Hepatocyte (in vitro differentiated cells): ENCODE measurements at regions not wholly inside any gene's neighbourhood (a gene's known extent, or its start where the extent isn't known, plus 50 kb on each side); places are given as distances from the start of the nearest gene placed in this dataset.

Experiments used
- EZH2phosphoT487 ChIP-seq: fragments of 200-600 bp; sonication (generic); IDR thresholded peaks from one replicate; pipeline ENCODE4 v1.6.1; 2018; ENCODE audit warnings: antibody characterized with exemption, mild to moderate bottlenecking, low read depth, moderate library complexity; ENCODE audit not compliant: unreplicated experiment, severe bottlenecking
- TF ChIP-seq, protein P1 (sequence below): fragments of 200-600 bp; sonication (generic); IDR thresholded peaks from 2 replicates; pipeline ENCODE4 v1.5.1; 2016; ENCODE audit warnings: antibody characterized with exemption, mild to moderate bottlenecking; ENCODE audit not compliant: poor library complexity

- TF ChIP-seq, protein P1, sequence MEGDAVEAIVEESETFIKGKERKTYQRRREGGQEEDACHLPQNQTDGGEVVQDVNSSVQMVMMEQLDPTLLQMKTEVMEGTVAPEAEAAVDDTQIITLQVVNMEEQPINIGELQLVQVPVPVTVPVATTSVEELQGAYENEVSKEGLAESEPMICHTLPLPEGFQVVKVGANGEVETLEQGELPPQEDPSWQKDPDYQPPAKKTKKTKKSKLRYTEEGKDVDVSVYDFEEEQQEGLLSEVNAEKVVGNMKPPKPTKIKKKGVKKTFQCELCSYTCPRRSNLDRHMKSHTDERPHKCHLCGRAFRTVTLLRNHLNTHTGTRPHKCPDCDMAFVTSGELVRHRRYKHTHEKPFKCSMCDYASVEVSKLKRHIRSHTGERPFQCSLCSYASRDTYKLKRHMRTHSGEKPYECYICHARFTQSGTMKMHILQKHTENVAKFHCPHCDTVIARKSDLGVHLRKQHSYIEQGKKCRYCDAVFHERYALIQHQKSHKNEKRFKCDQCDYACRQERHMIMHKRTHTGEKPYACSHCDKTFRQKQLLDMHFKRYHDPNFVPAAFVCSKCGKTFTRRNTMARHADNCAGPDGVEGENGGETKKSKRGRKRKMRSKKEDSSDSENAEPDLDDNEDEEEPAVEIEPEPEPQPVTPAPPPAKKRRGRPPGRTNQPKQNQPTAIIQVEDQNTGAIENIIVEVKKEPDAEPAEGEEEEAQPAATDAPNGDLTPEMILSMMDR, result no peak
- no peak for TF ChIP-seq EZH2phosphoT487
Observed at GRCh38 chr4:22094217-22094616, 145.6 kb upstream of the KCNIP4 start.
